ENCODE measurements at regions not wholly inside any gene's neighbourhood (a gene's known extent, or its start where the extent isn't known, plus 50 kb on each side); places are given as distances from the start of the nearest gene placed in this dataset.
"Not testable (repeated sequence)": the region's sequence is repeated elsewhere in the genome, so short reads cannot be mapped to it uniquely, and the experiment has no call there.

DNA sequence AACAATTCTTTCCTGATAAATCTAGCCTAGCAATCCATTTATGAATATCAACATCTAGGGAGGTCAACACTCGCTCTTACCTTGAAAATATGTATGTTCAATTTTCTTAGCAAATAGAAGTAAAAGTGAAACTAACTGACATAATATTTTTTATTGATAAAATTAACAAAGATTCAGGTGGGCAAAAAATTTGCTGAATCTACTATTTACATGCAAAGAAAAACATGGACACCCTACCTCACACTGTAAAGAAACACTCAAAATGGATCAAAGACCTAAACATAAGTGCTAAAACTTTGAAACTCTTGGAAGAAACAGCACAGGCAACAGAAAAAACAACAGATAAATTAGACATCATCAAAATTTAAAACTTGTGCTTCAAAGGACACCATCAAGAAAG lies 151.6 kb upstream of the MYRIP start:
- DNase-seq, result no peak

DNA sequence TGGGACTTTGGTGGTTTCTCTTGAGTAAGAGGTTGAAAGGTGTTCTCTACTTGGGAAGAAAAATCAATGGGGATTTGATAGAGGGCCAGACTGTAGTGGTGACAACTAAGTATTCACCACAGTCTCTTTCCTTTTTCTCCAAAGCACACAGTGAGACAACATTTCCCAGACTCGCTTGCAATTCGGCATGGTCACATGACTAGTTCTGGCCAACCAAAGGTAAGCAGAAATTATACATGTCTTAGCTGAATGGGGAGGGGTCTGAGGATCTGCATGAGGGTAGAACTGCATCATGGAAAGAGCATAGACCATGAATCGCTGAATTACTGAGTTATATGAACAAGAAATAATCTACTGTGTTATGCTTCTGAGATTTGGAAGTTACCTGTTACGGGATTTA lies 144.5 kb upstream of the MYRIP start:
- DNase-seq, result no peak

DNA sequence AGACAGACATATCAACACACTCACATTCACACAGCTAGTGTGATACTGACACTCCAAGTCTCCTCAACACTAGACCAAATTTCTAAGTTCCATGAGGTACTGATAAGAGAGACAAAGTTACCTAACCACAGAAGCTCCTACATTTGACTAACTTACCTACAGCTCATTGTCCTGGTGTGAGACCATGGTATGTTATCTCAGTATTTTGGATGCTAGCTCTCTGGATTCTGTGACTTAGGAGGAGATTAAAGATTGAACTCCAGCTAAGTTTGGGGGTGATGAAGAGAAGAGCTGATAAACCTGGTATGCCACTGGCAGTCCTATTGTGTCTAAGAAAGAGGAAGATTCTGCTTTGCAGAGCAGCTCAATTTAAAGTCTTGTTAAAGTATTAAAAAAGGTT lies 144.0 kb upstream of the MYRIP start:
- no peak for DNase-seq

DNA sequence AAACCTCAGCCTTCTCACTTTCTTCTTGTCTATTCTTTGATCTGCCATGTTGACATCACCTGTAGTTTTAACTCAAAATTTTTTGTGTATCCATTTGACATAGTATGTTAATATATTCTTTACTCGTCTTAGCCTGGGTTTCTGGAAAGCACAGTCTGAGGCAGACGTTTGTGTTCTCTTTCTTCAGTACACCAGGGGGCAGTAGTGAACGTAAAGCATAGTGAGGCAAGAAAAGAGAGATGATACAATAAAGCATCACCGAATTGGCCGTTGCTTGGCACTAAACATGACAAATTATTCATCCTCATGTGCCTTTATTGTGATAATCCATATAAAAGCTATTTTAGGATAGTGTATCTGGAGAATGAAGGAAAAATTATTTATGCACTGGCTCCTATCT lies 141.0 kb upstream of the MYRIP start:
- peak; percentile 3 for DNase-seq

DNA sequence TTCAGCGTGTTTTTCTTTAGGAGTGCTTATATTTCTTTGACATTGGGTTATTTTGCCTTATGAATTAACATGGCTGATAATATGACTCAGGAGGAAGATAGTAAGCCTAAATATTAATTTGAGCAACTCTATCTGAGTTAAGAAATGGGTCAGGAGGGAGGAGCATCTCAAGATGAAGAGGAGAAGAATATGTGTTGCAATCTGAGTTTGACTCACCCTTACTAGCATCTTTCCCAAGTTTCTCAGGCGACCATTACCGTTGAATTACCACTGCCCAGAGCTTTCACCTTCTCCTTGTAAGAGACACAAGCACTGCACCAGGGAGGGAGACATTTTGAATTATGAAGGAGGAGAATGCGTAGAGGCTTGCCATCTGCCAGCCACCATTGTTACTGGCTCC lies 138.3 kb upstream of the MYRIP start:
- DNase-seq, result no peak

DNA sequence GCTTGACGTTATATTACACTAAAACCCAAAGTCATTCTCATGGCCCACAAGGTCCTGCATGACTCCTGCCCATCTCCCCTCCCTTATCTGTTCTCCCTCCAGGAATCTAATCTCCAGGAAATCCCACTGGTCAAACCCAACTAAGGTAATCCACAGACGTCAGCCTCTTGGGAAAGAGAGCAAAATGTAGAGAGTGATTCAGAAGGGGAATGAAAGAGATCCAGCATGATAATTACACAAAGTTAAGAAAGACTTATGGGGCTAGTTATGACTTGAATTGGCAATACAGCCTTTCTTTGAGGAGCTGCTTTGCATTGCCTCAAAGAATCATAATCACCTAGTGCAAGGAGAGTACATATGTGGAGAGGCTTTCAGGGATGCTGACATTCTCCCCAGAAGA lies 137.8 kb upstream of the MYRIP start:
- DNase-seq, result no peak

DNA sequence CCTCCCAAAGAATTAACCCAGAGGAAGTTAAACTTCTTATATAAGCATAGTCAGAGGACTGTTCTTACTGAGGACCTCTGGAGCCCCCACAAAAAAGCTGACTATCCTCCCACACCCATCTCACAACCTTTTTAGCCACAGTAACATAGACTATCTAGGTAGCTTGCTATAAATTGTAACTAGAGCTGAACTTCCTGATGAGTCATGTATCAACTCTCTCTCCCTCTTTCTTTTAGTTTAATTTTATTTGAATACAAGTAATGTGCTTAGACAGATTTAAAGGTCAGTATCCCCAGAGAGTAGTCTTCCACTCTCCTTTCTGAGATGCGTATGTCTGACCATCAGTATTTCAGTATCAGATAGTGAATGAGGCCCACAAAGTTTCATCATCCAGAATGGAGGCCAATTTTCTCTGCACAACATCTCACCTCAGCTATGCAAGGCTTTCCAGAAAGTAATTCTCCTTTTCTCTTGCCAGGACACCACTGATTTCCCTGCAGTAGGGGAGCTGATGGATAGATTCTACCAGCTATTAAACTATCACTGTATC lies 104.0 kb upstream of the MYRIP start:
- DNase-seq, result no peak

DNA sequence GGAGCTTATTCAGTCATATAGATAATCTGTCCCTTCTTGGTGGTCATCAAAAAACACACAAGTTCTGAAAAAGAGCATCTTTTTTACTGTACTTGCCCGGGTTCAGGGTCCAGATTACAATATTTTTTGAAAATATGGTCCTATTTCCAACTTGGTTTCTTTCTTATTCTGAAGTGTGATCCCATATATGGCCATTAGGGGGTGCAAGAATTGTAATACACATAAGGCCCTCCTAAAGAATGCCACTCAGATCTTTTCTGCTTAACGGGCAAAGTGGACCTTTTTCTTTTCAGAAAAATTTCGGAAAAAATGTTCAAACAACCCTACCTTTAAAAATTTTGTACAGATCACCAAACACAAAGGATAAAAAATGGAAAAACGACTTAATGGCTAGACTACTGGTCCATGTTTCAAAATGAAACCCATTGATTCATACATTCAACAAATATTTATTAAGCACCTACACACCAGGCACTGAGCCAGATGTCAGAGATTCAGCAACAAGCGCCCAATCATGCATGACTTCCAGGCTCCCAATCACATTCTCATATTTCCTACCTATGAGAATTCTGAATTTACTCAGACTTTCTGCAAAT lies 102.0 kb upstream of the MYRIP start:
- no peak for DNase-seq

DNA sequence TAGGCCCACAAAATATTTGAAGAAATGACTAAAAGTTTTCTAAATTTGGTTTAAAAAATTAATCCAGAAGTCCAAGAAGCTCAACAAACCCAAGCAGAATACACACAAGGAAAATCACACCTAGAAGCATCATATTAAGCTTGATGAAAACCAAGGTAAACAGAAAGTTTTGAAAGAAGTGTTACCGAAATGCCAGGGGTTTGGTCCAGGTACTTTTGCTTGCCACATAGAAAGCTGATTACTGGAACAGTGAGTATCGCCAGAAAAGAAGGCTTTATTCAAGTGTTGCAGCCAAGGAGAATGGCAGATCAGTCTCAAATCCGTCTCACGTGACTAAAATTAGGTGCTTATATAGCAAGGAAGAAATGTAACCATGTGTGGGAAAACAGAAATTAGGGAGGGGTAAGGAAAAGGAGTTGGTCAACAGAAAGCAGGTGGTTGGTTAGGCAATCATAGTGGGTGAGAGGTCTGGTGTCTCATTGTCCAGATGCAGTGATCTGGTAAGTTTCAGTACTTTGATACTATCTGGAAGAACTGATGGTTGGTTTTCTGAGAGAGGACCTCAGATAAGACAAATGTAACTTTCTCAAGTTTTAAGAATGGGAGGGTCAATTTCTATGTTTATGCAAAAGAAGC lies 96.9 kb upstream of the MYRIP start:
- DNase-seq, result no peak

DNA sequence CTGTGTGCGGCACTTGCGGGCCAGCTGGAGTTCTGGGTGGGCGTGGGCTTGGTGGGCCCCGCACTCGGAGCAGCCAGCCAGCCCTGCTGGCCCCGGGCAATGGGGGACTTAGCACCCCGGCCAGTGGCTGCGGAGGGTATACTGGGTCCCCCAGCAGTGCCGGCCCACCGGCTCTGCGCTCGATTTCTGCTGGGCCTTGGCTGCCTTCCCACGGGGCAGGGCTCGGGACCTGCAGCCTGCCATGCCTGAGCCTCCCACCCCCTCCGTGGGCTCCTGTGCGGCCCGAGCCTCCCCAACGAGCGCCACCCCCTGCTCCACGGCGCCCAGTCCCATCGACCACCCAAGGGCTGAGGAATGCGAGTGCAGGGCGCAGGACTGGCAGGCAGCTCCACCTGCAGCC lies 96.1 kb upstream of the MYRIP start:
- not testable (repeated sequence) for DNase-seq

DNA sequence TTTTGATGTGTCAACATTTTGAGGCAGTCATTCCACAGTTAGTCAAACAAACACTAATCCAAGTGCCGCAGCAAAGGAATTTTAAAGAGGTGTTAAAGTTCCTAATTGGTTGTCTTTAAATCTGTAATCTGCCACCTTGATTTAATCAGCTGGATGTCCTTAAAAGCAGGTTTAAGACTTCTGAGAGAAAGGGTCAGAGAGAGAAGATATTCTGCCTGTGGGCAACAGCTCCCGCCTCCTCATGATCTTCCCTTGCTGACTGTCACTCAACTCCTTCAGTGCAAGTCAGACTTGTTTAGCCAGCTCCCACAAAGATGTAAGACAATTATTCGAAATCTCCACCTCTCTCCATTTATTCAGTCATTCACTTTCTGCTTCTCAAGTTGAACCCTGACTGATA lies 92.6 kb upstream of the MYRIP start:
- no peak for DNase-seq

DNA sequence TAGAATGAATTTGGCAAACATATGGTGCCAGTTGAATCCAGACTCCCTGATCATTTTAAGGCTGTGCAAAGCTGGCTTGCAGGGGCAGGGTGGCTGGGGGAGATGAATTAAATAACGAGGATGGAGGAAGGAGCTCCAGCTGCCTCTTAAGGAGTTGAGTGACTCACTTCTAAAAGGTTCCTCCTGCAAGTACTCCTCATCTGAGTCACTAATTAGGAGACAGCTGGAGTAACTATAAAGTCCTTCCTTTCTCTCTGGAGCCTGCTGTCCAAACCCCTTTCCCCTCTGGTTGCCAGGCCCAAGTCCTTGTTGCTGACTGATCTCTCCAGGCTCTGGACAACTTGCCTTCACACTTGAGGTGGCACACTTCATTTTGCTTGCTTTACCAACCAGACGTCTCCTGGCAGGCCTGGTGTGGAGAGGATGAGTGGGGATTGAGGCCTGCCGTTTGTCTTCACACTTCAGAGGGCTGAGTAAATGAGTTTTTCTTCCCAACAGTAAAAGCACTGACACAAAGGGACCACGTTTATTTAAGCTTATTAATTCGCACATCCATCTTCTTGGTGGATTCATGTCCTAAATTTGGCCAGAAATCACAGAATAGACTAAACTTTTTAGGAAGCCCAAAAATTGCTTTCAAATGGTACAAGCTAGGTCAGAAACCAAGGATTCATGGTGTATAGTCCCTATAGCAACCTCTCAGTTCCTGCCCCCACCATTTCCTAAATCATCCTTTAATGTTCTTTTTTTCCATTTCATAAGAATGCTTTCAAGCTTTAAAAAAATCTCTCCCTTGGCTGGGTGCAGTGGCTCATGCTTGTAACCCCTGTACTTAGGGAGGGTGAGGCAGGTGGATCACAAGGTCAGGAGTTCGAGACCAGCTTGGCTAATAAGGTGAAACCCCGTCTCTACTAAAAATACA lies 90.5 kb upstream of the MYRIP start:
- DNase-seq, result no peak

DNA sequence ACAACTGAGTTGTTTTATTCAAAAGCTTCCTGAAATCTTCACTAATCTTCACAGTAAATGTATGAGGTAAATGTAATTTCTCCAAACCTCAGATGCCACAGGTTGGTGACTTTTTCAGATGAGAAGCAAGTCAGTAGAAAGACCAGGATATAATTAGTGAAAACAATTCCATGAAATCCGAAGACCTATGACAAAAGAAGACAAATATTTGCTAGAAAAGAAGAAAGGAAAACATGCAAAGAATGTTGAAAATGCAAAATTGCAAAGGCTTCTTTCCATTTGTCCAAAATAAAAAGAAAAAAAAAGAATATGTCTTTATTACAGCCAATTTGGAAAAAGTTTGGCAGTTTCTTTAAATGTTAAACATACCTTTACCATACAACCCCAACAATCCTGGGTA lies 88.3 kb upstream of the MYRIP start:
- DNase-seq, result no peak

DNA sequence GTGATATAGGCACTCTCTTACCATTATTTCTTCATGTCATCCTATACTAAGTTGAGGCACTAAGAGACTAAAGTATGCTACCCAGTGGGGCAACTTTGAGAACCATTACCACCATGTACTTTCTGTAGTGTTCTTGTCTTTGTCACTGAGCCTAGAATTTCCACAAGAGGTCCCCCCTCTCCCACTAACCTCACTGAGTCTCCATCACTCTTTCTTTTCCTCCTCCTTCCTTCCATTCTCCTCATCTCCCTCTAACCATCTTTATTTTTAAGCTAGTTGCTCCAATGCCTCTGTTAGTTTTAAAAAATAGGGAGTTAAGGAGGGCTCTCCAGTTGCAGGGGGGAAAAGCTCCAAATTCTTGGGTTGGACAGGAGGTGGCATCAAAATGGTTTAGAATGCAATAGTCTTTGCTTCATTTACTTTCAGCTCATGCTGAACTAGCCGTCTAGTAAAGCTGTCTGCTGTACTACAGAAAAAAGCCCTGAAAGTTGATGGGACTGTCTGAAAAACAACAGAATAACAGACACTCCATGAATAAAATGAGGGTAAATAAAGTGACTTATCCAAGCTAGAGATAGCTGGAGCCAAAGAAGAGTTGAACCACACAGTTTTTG lies 85.1 kb upstream of the MYRIP start:
- DNase-seq, result no peak

DNA sequence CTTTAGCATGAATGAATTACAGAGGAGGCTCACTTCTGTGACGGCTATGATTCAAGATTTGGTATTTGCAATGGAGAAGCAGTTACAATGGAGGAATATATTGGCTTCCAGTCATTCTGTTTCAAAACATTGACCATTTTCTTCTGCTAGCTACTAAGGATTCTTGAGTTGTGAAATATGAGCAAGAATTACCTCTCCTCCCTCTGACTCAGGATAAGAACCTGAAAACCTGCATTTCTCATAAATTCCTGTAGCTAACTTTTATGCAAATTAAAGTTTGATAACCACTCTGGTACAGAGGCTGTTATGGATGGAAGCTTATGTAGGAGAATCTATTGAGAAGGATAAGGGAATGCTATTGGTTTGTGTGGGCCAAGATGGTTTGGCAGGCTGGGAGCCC lies 84.1 kb upstream of the MYRIP start:
- no peak for DNase-seq

DNA sequence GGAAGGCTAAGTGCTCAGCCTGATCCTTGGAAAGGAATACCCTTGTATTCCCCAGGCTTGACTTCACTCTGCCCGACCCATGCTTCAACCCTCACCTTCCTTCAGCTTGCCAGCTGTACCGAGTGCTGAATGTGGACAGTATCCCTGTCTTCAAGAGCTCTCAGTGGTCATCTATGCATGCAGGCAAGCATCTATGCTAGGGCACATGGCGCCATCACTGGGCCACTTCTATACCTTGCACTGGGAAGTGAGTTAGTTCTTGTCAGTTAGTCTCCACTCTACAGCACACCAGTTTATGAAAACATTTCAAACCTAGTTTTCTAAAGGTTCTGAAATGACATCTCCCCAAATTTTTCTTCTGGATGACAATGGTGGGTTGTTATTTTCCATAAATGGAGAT lies 82.0 kb upstream of the MYRIP start:
- DNase-seq, result no peak

DNA sequence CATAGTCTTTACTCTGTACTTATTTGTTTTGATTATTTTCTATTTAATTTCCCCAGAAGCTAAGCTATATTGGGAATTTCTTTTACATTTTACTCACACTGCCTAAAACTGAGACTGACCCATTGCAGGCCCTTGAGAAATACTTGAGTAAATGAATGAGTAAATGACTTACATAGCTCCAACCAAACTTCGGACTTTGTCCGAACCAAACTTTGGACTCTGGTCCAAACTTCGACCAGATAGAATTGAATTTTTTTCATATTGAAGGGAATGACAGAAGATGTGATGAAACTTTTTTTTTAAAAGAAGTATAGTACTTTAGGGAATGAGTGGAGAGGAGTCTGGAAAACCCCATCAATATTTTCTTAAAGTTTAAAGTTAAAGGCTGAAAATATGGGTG lies 75.6 kb upstream of the MYRIP start:
- no peak for DNase-seq

DNA sequence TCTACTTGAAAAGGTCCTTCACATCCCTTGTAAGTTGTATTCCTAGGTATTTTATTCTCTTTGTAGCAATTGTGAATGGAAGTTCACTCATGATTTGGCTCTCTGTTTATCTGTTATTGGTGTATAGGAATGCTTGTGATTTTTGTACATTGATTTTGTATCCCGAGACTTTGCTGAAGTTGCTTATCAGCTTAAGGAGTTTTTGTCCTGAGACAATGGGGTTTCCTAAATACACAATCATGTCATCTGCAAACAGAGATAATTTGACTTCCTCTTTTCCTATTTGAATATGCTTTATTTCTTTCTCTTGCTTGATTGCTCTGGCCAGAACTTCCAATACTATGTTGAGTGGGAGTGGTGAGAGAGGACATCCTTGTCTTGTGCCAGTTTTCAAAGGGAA lies 69.8 kb upstream of the MYRIP start:
- DNase-seq, result not testable (repeated sequence)

DNA sequence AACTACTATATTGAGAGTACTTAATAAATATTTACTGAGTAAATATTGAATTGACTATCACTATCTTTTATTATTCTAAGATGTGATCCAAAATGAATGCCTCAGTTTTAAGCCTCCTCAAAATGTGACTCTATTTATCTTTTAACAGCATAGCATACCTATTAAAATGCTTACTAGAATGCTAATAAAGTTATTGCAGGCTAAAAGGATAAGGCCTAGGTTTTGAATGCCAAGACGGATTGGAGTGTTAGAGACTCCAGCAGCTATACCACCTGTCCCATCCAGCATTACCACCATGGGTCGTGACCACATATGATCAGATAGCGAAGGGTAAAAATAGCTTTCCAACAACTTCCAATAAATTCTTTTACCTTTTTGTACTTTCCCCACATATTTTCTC lies 64.7 kb upstream of the MYRIP start:
- DNase-seq, result no peak

DNA sequence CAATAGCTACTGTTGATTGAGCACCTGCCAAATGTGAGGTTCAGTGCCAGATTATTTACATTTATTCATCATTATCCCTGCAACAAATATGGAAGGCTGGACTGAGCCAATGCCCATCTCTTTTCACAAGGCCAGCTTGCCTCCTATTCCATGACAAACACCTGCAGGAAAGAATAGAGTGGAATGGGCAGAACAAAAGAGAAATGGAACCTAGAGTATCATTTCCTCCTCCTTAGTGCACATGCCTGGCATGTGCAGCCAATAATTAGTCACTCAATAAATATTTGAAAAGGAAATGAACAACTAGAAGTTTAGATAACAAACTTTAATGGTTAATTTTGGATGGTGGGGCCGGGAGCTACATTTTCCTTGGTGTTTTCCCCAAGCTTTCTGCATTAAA lies 61.4 kb upstream of the MYRIP start:
- no peak for DNase-seq

DNA sequence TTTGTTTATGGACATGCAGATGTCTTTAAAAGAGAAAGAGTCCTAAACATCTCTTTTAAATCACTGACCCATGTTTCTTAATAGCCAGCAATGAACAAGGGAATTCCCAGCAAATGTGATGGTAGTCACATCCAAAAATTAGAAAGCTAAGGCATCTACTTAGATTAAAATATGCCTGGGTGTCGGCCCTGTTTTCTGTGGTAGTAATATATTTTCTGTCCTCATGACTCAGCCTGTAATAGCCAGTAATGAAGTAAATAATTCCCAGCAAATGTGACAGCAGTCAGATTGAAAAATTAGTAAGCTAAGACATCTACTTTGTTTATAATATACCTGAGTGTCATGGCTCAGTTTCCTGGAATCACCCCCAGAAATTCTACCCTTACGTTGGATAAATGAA lies 60.6 kb upstream of the MYRIP start:
- DNase-seq, result no peak

DNA sequence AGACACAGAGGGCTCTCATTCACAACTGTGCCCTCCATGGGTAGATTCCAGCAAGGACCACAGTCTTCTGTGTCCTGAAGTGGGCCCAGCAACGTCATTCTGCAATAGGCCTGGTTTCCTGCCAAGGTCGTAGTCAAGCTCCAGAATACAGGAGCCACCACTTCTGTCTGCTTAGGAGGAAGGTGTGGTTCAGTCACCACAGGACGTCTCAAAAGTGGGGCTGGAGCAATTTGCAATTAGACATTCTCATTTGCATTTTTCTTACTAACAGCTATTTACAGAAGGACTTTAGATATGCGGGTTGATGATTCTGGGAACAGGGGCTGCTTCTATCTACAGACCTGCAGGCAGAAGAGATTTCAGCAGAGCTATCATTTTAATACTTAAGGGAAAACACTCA lies 58.7 kb upstream of the MYRIP start:
- DNase-seq, result no peak

DNA sequence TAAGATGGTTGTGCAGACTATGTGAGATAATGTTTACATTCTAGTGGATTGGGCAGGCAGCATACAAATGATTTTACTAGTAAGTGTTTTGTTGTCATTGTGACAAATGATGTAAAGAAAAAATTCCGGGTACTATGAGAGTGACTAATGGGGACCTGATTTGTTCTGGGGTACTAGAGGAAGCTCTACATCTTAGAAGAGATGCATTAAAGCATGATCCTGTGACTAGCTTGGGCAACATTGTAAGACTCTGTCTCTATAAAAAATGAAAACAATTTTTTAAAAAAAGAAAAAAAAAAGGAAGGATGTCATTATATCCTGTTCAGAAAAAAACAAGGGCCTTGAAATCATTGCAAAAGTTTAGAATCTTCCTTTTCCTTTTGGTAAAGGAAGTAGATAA lies 58.1 kb upstream of the MYRIP start:
- no peak for DNase-seq
